ENCODE measurements at regions not wholly inside any gene's neighbourhood (a gene's known extent, or its start where the extent isn't known, plus 50 kb on each side); places are given as distances from the start of the nearest gene placed in this dataset.

GRCh38 chr12:30000401-30000800, 216.7 kb upstream of the TMTC1 start:
- 96% methylated on average over 1 of the region's 1 CpG for WGBS
- DNase-seq (ENCODE audit: low spot score), result no peak

DNA sequence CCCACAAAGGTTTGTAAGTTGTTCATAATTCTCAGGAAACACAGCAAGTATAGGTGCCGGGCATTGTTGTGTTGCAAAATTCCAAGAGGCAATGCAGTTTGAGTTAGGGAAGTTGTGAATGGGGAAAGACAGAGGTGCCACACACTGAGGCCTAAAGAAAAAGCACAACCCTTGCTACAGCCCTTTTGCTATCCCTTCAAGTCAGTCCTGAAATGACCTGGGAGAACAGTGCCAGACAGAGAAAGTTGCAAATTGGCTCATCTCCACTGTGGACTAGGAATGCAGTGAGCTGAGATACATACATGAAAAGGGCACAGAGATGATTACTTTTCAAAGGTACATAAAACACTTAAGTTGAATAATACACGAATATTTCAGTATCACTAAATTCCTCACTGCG, 213.3 kb upstream of the TMTC1 start:
- Histone ChIP-seq H3K9me3 (ENCODE audit: control insufficient read depth in 4 of 4, low read length in 3 of 4) (no peaks in the 10 kb centered on the region), H3K27me3 (ENCODE audit: control insufficient read depth in 4 of 4, insufficient read depth in 4 of 4, low read length in 3 of 4) (no peaks in the 10 kb centered on the region), H3K9ac (ENCODE audit: low read depth in 1 of 2, low read length in 2 of 2) (no peak overlapping the region), H3K36me3 (ENCODE audit: control insufficient read depth in 4 of 4, insufficient read depth in 3 of 4, low read depth in 1 of 4, low read length in 3 of 4) (no peaks in the 10 kb centered on the region), H3K27ac (ENCODE audit: low read depth in 1 of 2, low read length in 2 of 2) (no peak overlapping the region), H3K4me1 (ENCODE audit: control insufficient read depth in 4 of 4, insufficient read depth in 4 of 4, low read length in 3 of 4) (no peaks in the 10 kb centered on the region), H3K4me3 (ENCODE audit: low read depth in 1 of 3, low read length in 3 of 3) (no peak overlapping the region)
- DNase-seq (ENCODE audit: low spot score), result no peak
- WGBS, result 88% methylated on average over 3 of the region's 3 CpGs
- TF ChIP-seq SP1 (IDR thresholded peaks at IDR 0.05), result no peak
- TF ChIP-seq REST (IDR thresholded peaks at IDR 0.05), result no peak
- no peak for TF ChIP-seq FOXA2 (IDR thresholded peaks at IDR 0.05)
- no peak for TF ChIP-seq RAD21 (IDR thresholded peaks at IDR 0.05)
- no peak for TF ChIP-seq HNF4G (IDR thresholded peaks at IDR 0.05)
- TF ChIP-seq NR2F2 (IDR thresholded peaks at IDR 0.05), result no peak
- TF ChIP-seq RXRA (IDR thresholded peaks at IDR 0.05), result no peak
- TF ChIP-seq ATF3 (IDR thresholded peaks at IDR 0.05), result no peak
- TF ChIP-seq ZBTB33 (IDR thresholded peaks at IDR 0.05), result no peak
- TF ChIP-seq EGR1 (IDR thresholded peaks at IDR 0.05; ENCODE audit: low read depth in 2 of 2), result no peak
- no peak for TF ChIP-seq YY1 (IDR thresholded peaks at IDR 0.05)
- TF ChIP-seq JUND (IDR thresholded peaks at IDR 0.05), result no peak

More at GRCh38 chr12:30000401-30000800, 216.7 kb upstream of the TMTC1 start:
- Histone ChIP-seq H3K4me1 (ENCODE audit: control insufficient read depth in 4 of 4, insufficient read depth in 4 of 4, low read length in 3 of 4) (no peaks in the 10 kb centered on the region), H3K27me3 (ENCODE audit: control insufficient read depth in 4 of 4, insufficient read depth in 4 of 4, low read length in 3 of 4) (no peaks in the 10 kb centered on the region), H3K36me3 (ENCODE audit: control insufficient read depth in 4 of 4, insufficient read depth in 3 of 4, low read depth in 1 of 4, low read length in 3 of 4) (no peaks in the 10 kb centered on the region), H3K9ac (ENCODE audit: low read depth in 1 of 2, low read length in 2 of 2) (no peak overlapping the region), H3K27ac (ENCODE audit: low read depth in 1 of 2, low read length in 2 of 2) (no peak overlapping the region), H3K4me3 (ENCODE audit: low read depth in 1 of 3, low read length in 3 of 3) (no peak overlapping the region), H3K9me3 (ENCODE audit: control insufficient read depth in 4 of 4, low read length in 3 of 4) (no peaks in the 10 kb centered on the region)
- TF ChIP-seq EGR1 (IDR thresholded peaks at IDR 0.05; ENCODE audit: low read depth in 2 of 2) (no peak), FOXA1 (IDR thresholded peaks at IDR 0.05) (no peak), REST (IDR thresholded peaks at IDR 0.05) (no peak), JUND (IDR thresholded peaks at IDR 0.05) (no peak), GABPA (IDR thresholded peaks at IDR 0.05 in 1 of 2, conservative IDR thresholded peaks at IDR 0.05 in 1 of 2) (no peak), HNF4A (conservative IDR thresholded peaks at IDR 0.05) (no peak), NR2F2 (IDR thresholded peaks at IDR 0.05) (no peak), SP1 (IDR thresholded peaks at IDR 0.05) (no peak), TAF1 (conservative IDR thresholded peaks at IDR 0.05) (no peak)
- TF ChIP-seq, protein P1, sequence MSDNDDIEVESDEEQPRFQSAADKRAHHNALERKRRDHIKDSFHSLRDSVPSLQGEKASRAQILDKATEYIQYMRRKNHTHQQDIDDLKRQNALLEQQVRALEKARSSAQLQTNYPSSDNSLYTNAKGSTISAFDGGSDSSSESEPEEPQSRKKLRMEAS (IDR thresholded peaks at IDR 0.05), result no peak
- TF ChIP-seq, protein P2, sequence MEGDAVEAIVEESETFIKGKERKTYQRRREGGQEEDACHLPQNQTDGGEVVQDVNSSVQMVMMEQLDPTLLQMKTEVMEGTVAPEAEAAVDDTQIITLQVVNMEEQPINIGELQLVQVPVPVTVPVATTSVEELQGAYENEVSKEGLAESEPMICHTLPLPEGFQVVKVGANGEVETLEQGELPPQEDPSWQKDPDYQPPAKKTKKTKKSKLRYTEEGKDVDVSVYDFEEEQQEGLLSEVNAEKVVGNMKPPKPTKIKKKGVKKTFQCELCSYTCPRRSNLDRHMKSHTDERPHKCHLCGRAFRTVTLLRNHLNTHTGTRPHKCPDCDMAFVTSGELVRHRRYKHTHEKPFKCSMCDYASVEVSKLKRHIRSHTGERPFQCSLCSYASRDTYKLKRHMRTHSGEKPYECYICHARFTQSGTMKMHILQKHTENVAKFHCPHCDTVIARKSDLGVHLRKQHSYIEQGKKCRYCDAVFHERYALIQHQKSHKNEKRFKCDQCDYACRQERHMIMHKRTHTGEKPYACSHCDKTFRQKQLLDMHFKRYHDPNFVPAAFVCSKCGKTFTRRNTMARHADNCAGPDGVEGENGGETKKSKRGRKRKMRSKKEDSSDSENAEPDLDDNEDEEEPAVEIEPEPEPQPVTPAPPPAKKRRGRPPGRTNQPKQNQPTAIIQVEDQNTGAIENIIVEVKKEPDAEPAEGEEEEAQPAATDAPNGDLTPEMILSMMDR (IDR thresholded peaks at IDR 0.05; ENCODE audit: low read depth, low read length, missing input control), result no peak
